ENCODE measurements at regions not wholly inside any gene's neighbourhood (a gene's known extent, or its start where the extent isn't known, plus 50 kb on each side); places are given as distances from the start of the nearest gene placed in this dataset.

GRCh38 chr22:49211176-49211575 lies 616.5 kb downstream of the BRD1 start:
- H3K27me3 ChIP-seq (ENCODE audit: insufficient read depth, poor library complexity, severe bottlenecking): no peaks in the 10 kb centered on the region
- H3K27ac ChIP-seq (replicated peaks): no peak overlapping the region
- no peak overlapping the region for H3K4me3 ChIP-seq (replicated peaks; ENCODE audit: insufficient read depth, low read length)
- TF ChIP-seq GABPA (IDR thresholded peaks at IDR 0.05; ENCODE audit: low read depth) (no peak), REST (IDR thresholded peaks at IDR 0.05; ENCODE audit: insufficient replicate concordance, low read depth) (no peak), CTCF (IDR thresholded peaks at IDR 0.05; ENCODE audit: insufficient read depth, low read length) (no peak), POLR2AphosphoS5 (IDR thresholded peaks at IDR 0.05; ENCODE audit: low read depth) (no peak), SPI1 (IDR thresholded peaks at IDR 0.05; ENCODE audit: borderline replicate concordance, low read depth) (no peak)
- DNase-seq (ENCODE audit: low read depth in 1 of 2, low spot score in 1 of 2): no peak

- no peaks in the 10 kb centered on the region for H3K27me3 ChIP-seq (ENCODE audit: insufficient read depth, poor library complexity, severe bottlenecking)
- no peak overlapping the region for H3K4me3 ChIP-seq (replicated peaks; ENCODE audit: insufficient read depth, low read length)
- no peak for DNase-seq (ENCODE audit: low read depth in 1 of 2, low spot score in 1 of 2)
- no peak overlapping the region for H3K27ac ChIP-seq (replicated peaks)
- TF ChIP-seq POLR2AphosphoS5 (IDR thresholded peaks at IDR 0.05; ENCODE audit: low read depth) (no peak), CTCF (IDR thresholded peaks at IDR 0.05; ENCODE audit: insufficient read depth, low read length) (no peak), SPI1 (IDR thresholded peaks at IDR 0.05; ENCODE audit: borderline replicate concordance, low read depth) (no peak), REST (IDR thresholded peaks at IDR 0.05; ENCODE audit: insufficient replicate concordance, low read depth) (no peak), GABPA (IDR thresholded peaks at IDR 0.05; ENCODE audit: low read depth) (no peak)
These were observed 617.1 kb downstream of the BRD1 start for GRCh38 chr22:49210606-49211005.

GRCh38 chr22:49209452-49210195 lies 618.0 kb downstream of the BRD1 start:
- Histone ChIP-seq H3K27ac (replicated peaks) (no peak overlapping the region), H3K27me3 (ENCODE audit: insufficient read depth, poor library complexity, severe bottlenecking) (no peaks in the 10 kb centered on the region), H3K4me3 (replicated peaks; ENCODE audit: insufficient read depth, low read length) (no peak overlapping the region)
- DNase-seq (ENCODE audit: low read depth in 1 of 2, low spot score in 1 of 2): no peak
- TF ChIP-seq POLR2AphosphoS5 (IDR thresholded peaks at IDR 0.05; ENCODE audit: low read depth): no peak
- no peak for TF ChIP-seq SPI1 (IDR thresholded peaks at IDR 0.05; ENCODE audit: borderline replicate concordance, low read depth)
- no peak for TF ChIP-seq REST (IDR thresholded peaks at IDR 0.05; ENCODE audit: insufficient replicate concordance, low read depth)

Measured in HL-60 (cell line).